ENCODE measurements at regions not wholly inside any gene's neighbourhood (a gene's known extent, or its start where the extent isn't known, plus 50 kb on each side); places are given as distances from the start of the nearest gene placed in this dataset.

DNA sequence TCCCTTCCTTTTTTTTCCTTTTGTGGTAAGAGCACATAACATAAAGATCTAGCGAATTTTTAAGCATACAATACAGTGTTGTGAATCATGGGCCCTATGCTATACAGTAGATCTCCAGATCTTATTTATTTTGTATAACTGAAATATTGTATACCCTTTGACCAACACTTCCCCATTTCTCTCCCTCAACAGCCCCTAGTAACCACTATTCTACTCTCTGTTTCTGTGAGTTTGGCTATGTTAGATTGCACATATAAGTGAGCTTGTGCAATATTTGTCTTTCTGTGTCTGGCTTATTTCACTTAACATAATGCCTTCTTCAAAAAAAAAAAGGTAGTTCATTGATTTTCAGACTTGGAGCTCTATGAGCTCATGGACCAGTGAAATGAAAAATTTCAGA is 180.5 kb downstream of the C11orf91 start:
- TF ChIP-seq, protein P1, sequence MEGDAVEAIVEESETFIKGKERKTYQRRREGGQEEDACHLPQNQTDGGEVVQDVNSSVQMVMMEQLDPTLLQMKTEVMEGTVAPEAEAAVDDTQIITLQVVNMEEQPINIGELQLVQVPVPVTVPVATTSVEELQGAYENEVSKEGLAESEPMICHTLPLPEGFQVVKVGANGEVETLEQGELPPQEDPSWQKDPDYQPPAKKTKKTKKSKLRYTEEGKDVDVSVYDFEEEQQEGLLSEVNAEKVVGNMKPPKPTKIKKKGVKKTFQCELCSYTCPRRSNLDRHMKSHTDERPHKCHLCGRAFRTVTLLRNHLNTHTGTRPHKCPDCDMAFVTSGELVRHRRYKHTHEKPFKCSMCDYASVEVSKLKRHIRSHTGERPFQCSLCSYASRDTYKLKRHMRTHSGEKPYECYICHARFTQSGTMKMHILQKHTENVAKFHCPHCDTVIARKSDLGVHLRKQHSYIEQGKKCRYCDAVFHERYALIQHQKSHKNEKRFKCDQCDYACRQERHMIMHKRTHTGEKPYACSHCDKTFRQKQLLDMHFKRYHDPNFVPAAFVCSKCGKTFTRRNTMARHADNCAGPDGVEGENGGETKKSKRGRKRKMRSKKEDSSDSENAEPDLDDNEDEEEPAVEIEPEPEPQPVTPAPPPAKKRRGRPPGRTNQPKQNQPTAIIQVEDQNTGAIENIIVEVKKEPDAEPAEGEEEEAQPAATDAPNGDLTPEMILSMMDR (IDR thresholded peaks at IDR 0.05): no peak
- no peak for TF ChIP-seq POLR2A (IDR thresholded peaks at IDR 0.05)

Data from adrenal gland (tissue), 5 donors.